H9 (cell line): ENCODE measurements at regions not wholly inside any gene's neighbourhood (a gene's known extent, or its start where the extent isn't known, plus 50 kb on each side); places are given as distances from the start of the nearest gene placed in this dataset.

Experiments used
- DNase-seq: peaks from one replicate; pipeline ENCODE4 v3.0.0-alpha.2; 2017
- H2AFZ ChIP-seq: one replicate; pipeline ENCODE4 v1.6.1; 2013; ENCODE audit warnings: mild to moderate bottlenecking, low read length, control low read depth, moderate library complexity
- H2AK5ac ChIP-seq: 2 replicates; pipeline ENCODE4 v1.6.1; 2013; ENCODE audit warnings: low read length, control low read depth, mixed read lengths; ENCODE audit not compliant: insufficient read length
- H2BK120ac ChIP-seq: one replicate; pipeline ENCODE4 v1.6.1; 2013; ENCODE audit warnings: low read depth, mild to moderate bottlenecking, low read length, control low read depth, inconsistent platforms; ENCODE audit not compliant: poor library complexity, severe bottlenecking
- H2BK12ac ChIP-seq: 2 replicates; pipeline ENCODE4 v1.6.1; 2013; ENCODE audit warnings: low read length, control low read depth, mixed read lengths, low read depth; ENCODE audit not compliant: insufficient read length
- H2BK15ac ChIP-seq: 2 replicates; pipeline ENCODE4 v1.6.1; 2013; ENCODE audit warnings: low read depth, low read length, control low read depth
- H2BK20ac ChIP-seq: one replicate; pipeline ENCODE4 v1.6.1; 2013; ENCODE audit warnings: low read depth, mild to moderate bottlenecking, low read length, control low read depth, inconsistent platforms; ENCODE audit not compliant: poor library complexity, severe bottlenecking
- H2BK5ac ChIP-seq: 2 replicates; pipeline ENCODE4 v1.6.1; 2013; ENCODE audit warnings: low read length, control low read depth, mixed read lengths; ENCODE audit not compliant: insufficient read length
- H3K14ac ChIP-seq: 2 replicates; pipeline ENCODE4 v1.6.1; 2013; ENCODE audit warnings: low read length, control low read depth; ENCODE audit not compliant: insufficient read depth
- H3K18ac ChIP-seq: 2 replicates; pipeline ENCODE4 v1.6.1; 2013; ENCODE audit warnings: low read depth, mild to moderate bottlenecking, mixed read lengths, low read length, control low read depth; ENCODE audit not compliant: insufficient read length
- H3K23ac ChIP-seq: 2 replicates; pipeline ENCODE4 v1.6.1; 2013; ENCODE audit warnings: low read length, control low read depth, mixed read lengths, low read depth; ENCODE audit not compliant: insufficient read length
- H3K23me2 ChIP-seq: 2 replicates; pipeline ENCODE4 v1.6.1; 2013; ENCODE audit warnings: low read depth, mild to moderate bottlenecking, mixed read lengths, low read length, control low read depth; ENCODE audit not compliant: insufficient read length, poor library complexity, severe bottlenecking
- H3K27ac ChIP-seq: 2 replicates; pipeline ENCODE4 v1.5.1; 2013; ENCODE audit warnings: low read length, control low read depth, mixed read lengths, low read depth; ENCODE audit not compliant: insufficient read length
- H3K27me3 ChIP-seq: 2 replicates; pipeline ENCODE4 v1.6.1; 2013; ENCODE audit warnings: low read length, control low read depth, inconsistent platforms; ENCODE audit not compliant: insufficient read depth
- H3K4ac ChIP-seq: 2 replicates; pipeline ENCODE4 v1.6.1; 2013; ENCODE audit warnings: low read depth, mild to moderate bottlenecking, control low read depth, inconsistent platforms, low read length, moderate library complexity
- H3K4me1 ChIP-seq: 2 replicates; pipeline ENCODE4 v1.6.1; 2013; ENCODE audit warnings: low read length, control low read depth, inconsistent platforms; ENCODE audit not compliant: insufficient read depth
- H3K4me2 ChIP-seq: 2 replicates; pipeline ENCODE4 v1.6.1; 2013; ENCODE audit warnings: low read length, control low read depth, mixed read lengths; ENCODE audit not compliant: insufficient read length, insufficient read depth
- H3K56ac ChIP-seq: 2 replicates; pipeline ENCODE4 v1.6.1; 2013; ENCODE audit warnings: low read depth, mild to moderate bottlenecking, mixed read lengths, low read length, control low read depth; ENCODE audit not compliant: insufficient read length
- H3K79me1 ChIP-seq: 2 replicates; pipeline ENCODE4 v1.6.1; 2013; ENCODE audit warnings: low read depth, mild to moderate bottlenecking, moderate library complexity, low read length, control low read depth, inconsistent platforms; ENCODE audit not compliant: insufficient read depth, poor library complexity, severe bottlenecking
- H3K79me2 ChIP-seq: 2 replicates; pipeline ENCODE4 v1.6.1; 2013; ENCODE audit warnings: low read length, control low read depth, inconsistent platforms; ENCODE audit not compliant: insufficient read depth
- H3K9ac ChIP-seq: 2 replicates; pipeline ENCODE4 v1.6.1; 2013; ENCODE audit warnings: low read length, control low read depth, mixed read lengths; ENCODE audit not compliant: insufficient read length; ENCODE audit errors: extremely low read depth
- H3K9me3 ChIP-seq: one replicate; pipeline ENCODE4 v1.6.1; 2013; ENCODE audit warnings: low read depth, low read length, inconsistent platforms; ENCODE audit not compliant: control insufficient read depth
- H3T11ph ChIP-seq: one replicate; pipeline ENCODE4 v1.6.1; 2013; ENCODE audit warnings: mild to moderate bottlenecking, low read length, control low read depth, inconsistent platforms
- H4K20me1 ChIP-seq: one replicate; pipeline ENCODE4 v1.6.1; 2013; ENCODE audit not compliant: control insufficient read depth, insufficient read length, insufficient read depth
- H4K5ac ChIP-seq: 2 replicates; pipeline ENCODE4 v1.6.1; 2013; ENCODE audit warnings: low read depth, mild to moderate bottlenecking, mixed read lengths, low read length, control low read depth; ENCODE audit not compliant: insufficient read length
- H4K8ac ChIP-seq: replicated peaks from 2 replicates; pipeline ENCODE4 v1.6.1; 2013; ENCODE audit warnings: low read length, control low read depth, mixed read lengths, low read depth; ENCODE audit not compliant: insufficient read length
- H4K91ac ChIP-seq: 2 replicates; pipeline ENCODE4 v1.6.1; 2013; ENCODE audit warnings: low read depth, mild to moderate bottlenecking, moderate library complexity, mixed read lengths, low read length, control low read depth; ENCODE audit not compliant: insufficient read length
- H3K27ac Mint-ChIP-seq, 3 experiments: 2 replicates in 2 of 3; 3 replicates in 1 of 3; pipeline ENCODE4 v1.8.0; 2020 to 2021; ENCODE audit warnings: mixed read lengths in 3 of 3, mild to moderate bottlenecking in 1 of 3, moderate library complexity in 1 of 3
- H3K27me3 Mint-ChIP-seq: 2 replicates; pipeline ENCODE4 v1.8.0; 2021; ENCODE audit warnings: low read depth, mild to moderate bottlenecking, moderate library complexity, mixed read lengths
- H3K36me3 Mint-ChIP-seq, 3 experiments: 2 replicates in 2 of 3; 3 replicates in 1 of 3; pipeline ENCODE4 v1.8.0; 2020 to 2021; ENCODE audit warnings: low read depth in 3 of 3, mixed read lengths in 3 of 3; ENCODE audit not compliant: insufficient read depth in 1 of 3
- H3K4me1 Mint-ChIP-seq, 2 experiments: 2 replicates each; pipeline ENCODE4 v1.8.0; 2020; ENCODE audit warnings: mixed read lengths in 2 of 2
- H3K4me3 Mint-ChIP-seq, 2 experiments: 2 replicates in 1 of 2; 3 replicates in 1 of 2; pipeline ENCODE4 v1.8.0; 2020 to 2021; ENCODE audit warnings: mild to moderate bottlenecking in 2 of 2, mixed read lengths in 2 of 2, moderate library complexity in 1 of 2
- H3K9me3 Mint-ChIP-seq, 2 experiments: 2 replicates in 1 of 2; 3 replicates in 1 of 2; pipeline ENCODE4 v1.8.0; 2020; ENCODE audit warnings: mild to moderate bottlenecking in 2 of 2, mixed read lengths in 2 of 2, moderate library complexity in 1 of 2
- CTCF ChIP-seq: fragments of 200-600 bp; sonication (generic); conservative IDR thresholded peaks from 3 replicates; pipeline ENCODE4 v1.8.0; 2021; ENCODE audit warnings: antibody characterized with exemption, mild to moderate bottlenecking
- WGBS: extraction: QIAGEN DNeasy Blood & Tissue Kit; methylation state at CpG from one replicate; pipeline ENCODE4 v1.1.7; 2013; ENCODE audit warnings: missing lambda C conversion rate, low lambda C conversion rate, mixed read lengths; ENCODE audit not compliant: insufficient read length; ENCODE audit errors: extremely low coverage; 5-methylcytosine and 5-hydroxymethylcytosine counted together

DNA sequence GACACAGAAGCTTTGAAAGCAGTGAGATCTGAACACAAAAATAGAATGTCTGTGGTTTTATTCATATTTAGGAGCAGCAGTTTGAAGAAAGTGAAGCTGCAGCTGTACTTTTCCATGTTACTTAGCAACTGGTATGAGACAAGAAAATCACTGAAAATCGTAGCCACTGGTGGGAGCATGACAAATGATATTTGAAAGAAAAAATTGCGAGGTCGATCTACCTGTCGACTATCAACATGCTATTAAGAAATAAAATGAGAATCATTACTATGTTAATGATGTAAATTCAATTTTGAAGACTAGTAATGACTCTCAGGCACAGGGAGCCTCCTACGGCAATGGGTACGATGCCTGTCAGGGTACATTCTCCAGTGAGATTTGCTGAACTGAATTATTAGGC is 436.4 kb downstream of the SLITRK5 start:
- Histone ChIP-seq H2AK5ac (no peak overlapping the region), H3K14ac (no peak overlapping the region), H2BK5ac (no peak overlapping the region), H4K8ac (no peak overlapping the region), H2BK12ac (no peak overlapping the region), H2BK120ac (no peak overlapping the region), H2BK20ac (no peak overlapping the region), H3K4ac (no peak overlapping the region), H3K27ac (no peak overlapping the region), H3K56ac (no peak overlapping the region), H4K20me1 (no peaks in the 10 kb centered on the region), H3K79me2 (no peaks in the 10 kb centered on the region), H3K18ac (no peak overlapping the region), H3K4me2 (no peak overlapping the region), H2BK15ac (no peak overlapping the region), H3K9ac (no peak overlapping the region), H3K9me3 (no peaks in the 10 kb centered on the region), H2AFZ (no peak overlapping the region), H3T11ph (no peak overlapping the region), H3K27me3 (no peaks in the 10 kb centered on the region), H4K91ac (no peak overlapping the region), H3K23me2 (no peaks in the 10 kb centered on the region), H3K23ac (no peak overlapping the region), H4K5ac (no peak overlapping the region), H3K79me1 (no peaks in the 10 kb centered on the region), H3K4me1 (no peaks in the 10 kb centered on the region)
- no peak for DNase-seq
- no peak overlapping the region for H3K4me3 Mint-ChIP-seq
- no CpG with 5 or more reads among the region's 6 CpGs for WGBS
- H3K27me3 Mint-ChIP-seq, result no peaks in the 10 kb centered on the region
- peaks cover 4 to 7% of the 10 kb centered on the region in 2 experiments for H3K4me1 Mint-ChIP-seq
- no peak for TF ChIP-seq CTCF
- no peak overlapping the region for H3K27ac Mint-ChIP-seq
- no peaks in the 10 kb centered on the region; a peak in 1 of 5 replicates for H3K9me3 Mint-ChIP-seq
- H3K36me3 Mint-ChIP-seq, result no peaks in the 10 kb centered on the region
